Loucy (cell line): ENCODE measurements at regions not wholly inside any gene's neighbourhood (a gene's known extent, or its start where the extent isn't known, plus 50 kb on each side); places are given as distances from the start of the nearest gene placed in this dataset.

ENCODE experiments used
- CTCF ChIP-seq: fragments of 200-600 bp; sonication (generic); conservative IDR thresholded peaks from 2 replicates; pipeline ENCODE4 v1.5.1; 2014; ENCODE audit warnings: mild to moderate bottlenecking, antibody characterized with exemption, low read length
- EZH2phosphoT487 ChIP-seq: fragments of 200-600 bp; IDR thresholded peaks from 2 replicates; pipeline ENCODE4 v1.6.1; 2018; ENCODE audit warnings: antibody characterized with exemption, mild to moderate bottlenecking, moderate library complexity, borderline replicate concordance

- no peak for TF ChIP-seq CTCF
- TF ChIP-seq EZH2phosphoT487, result no peak
Measured at GRCh38 chr2:12141618-12142258, 395.3 kb downstream of the LPIN1 start.
